ENCODE measurements at regions not wholly inside any gene's neighbourhood (a gene's known extent, or its start where the extent isn't known, plus 50 kb on each side); places are given as distances from the start of the nearest gene placed in this dataset.

- Histone ChIP-seq H3K27ac (ENCODE audit: low read depth in 2 of 2, low read length in 2 of 2) (no peak overlapping the region), H3K27me3 (ENCODE audit: control insufficient read depth in 2 of 2, insufficient read depth in 2 of 2, low read length in 2 of 2) (no peaks in the 10 kb centered on the region), H3K4me1 (ENCODE audit: control insufficient read depth in 2 of 2, insufficient read depth in 2 of 2, low read length in 2 of 2) (no peaks in the 10 kb centered on the region), H3K9ac (ENCODE audit: low read depth in 1 of 2, low read length in 2 of 2) (no peak overlapping the region), H3K4me3 (ENCODE audit: low read length in 2 of 2) (no peak overlapping the region), H3K9me3 (ENCODE audit: control insufficient read depth in 2 of 2, low read length in 2 of 2) (no peaks in the 10 kb centered on the region), H3K36me3 (ENCODE audit: control insufficient read depth in 2 of 2, insufficient read depth in 2 of 2, low read length in 2 of 2) (no peaks in the 10 kb centered on the region)
Observed at GRCh38 chr7:52053525-52053924, 736.9 kb upstream of the COBL start.

- H3K9me3 ChIP-seq (ENCODE audit: control insufficient read depth in 2 of 2, low read length in 2 of 2): no peaks in the 10 kb centered on the region
- no peak overlapping the region for H3K4me3 ChIP-seq (ENCODE audit: low read length in 2 of 2)
- H3K9ac ChIP-seq (ENCODE audit: low read depth in 1 of 2, low read length in 2 of 2): no peak overlapping the region
- H3K4me1 ChIP-seq (ENCODE audit: control insufficient read depth in 2 of 2, insufficient read depth in 2 of 2, low read length in 2 of 2): no peaks in the 10 kb centered on the region
- H3K27ac ChIP-seq (ENCODE audit: low read depth in 2 of 2, low read length in 2 of 2): no peak overlapping the region
- H3K27me3 ChIP-seq (ENCODE audit: control insufficient read depth in 2 of 2, insufficient read depth in 2 of 2, low read length in 2 of 2): no peaks in the 10 kb centered on the region
- no peaks in the 10 kb centered on the region for H3K36me3 ChIP-seq (ENCODE audit: control insufficient read depth in 2 of 2, insufficient read depth in 2 of 2, low read length in 2 of 2)
Observed at GRCh38 chr7:52030722-52031121, 714.1 kb upstream of the COBL start.

DNA sequence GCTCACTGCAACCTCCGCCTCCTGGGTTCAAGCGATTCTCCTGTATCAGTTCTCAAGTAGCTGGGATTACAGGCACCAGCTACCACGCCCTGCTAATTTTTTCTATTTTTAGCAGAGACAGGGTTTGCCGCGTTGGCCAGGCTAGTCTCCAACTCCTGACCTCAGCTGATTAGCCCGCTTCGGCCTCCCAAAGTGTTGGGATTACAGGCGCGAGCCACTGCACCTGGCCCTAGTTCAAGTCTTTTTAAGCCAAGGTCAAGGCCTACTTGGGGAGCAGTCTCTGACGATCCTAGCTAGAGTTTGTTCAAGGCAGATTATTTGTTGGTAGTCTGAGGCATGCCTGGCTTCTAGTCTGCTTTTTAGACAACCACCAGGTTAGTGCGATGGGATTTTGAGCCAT lies 709.5 kb upstream of the COBL start:
- Histone ChIP-seq H3K9ac (ENCODE audit: low read depth in 1 of 2, low read length in 2 of 2) (no peak overlapping the region), H3K36me3 (ENCODE audit: control insufficient read depth in 2 of 2, insufficient read depth in 2 of 2, low read length in 2 of 2) (no peaks in the 10 kb centered on the region), H3K9me3 (ENCODE audit: control insufficient read depth in 2 of 2, low read length in 2 of 2) (no peaks in the 10 kb centered on the region), H3K4me3 (ENCODE audit: low read length in 2 of 2) (no peak overlapping the region), H3K27me3 (ENCODE audit: control insufficient read depth in 2 of 2, insufficient read depth in 2 of 2, low read length in 2 of 2) (no peaks in the 10 kb centered on the region), H3K4me1 (ENCODE audit: control insufficient read depth in 2 of 2, insufficient read depth in 2 of 2, low read length in 2 of 2) (no peaks in the 10 kb centered on the region), H3K27ac (ENCODE audit: low read depth in 2 of 2, low read length in 2 of 2) (no peak overlapping the region)

DNA sequence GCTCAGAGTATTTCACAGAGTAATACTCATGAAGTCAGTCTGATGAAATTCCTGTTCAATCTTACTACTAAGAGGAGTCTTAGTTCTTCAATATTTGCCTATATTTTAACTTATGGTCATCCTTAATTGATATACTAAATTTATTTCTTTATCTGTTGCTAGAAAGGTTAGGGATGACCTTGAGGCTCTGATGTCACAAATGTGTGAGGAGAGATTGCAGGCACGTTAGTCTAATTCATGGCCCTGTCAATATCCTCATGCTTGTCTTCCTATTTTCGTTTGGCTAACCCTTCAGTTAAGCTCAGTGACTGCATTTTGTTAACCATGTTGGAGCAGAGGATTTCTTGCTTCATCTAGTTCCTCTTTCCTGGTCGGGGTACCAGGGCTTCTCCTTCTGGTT lies 704.7 kb upstream of the COBL start:
- Histone ChIP-seq H3K4me3 (ENCODE audit: low read length in 2 of 2) (no peak overlapping the region), H3K9me3 (ENCODE audit: control insufficient read depth in 2 of 2, low read length in 2 of 2) (no peaks in the 10 kb centered on the region), H3K36me3 (ENCODE audit: control insufficient read depth in 2 of 2, insufficient read depth in 2 of 2, low read length in 2 of 2) (no peaks in the 10 kb centered on the region), H3K27ac (ENCODE audit: low read depth in 2 of 2, low read length in 2 of 2) (no peak overlapping the region), H3K9ac (ENCODE audit: low read depth in 1 of 2, low read length in 2 of 2) (no peak overlapping the region), H3K4me1 (ENCODE audit: control insufficient read depth in 2 of 2, insufficient read depth in 2 of 2, low read length in 2 of 2) (no peaks in the 10 kb centered on the region), H3K27me3 (ENCODE audit: control insufficient read depth in 2 of 2, insufficient read depth in 2 of 2, low read length in 2 of 2) (no peaks in the 10 kb centered on the region)

DNA sequence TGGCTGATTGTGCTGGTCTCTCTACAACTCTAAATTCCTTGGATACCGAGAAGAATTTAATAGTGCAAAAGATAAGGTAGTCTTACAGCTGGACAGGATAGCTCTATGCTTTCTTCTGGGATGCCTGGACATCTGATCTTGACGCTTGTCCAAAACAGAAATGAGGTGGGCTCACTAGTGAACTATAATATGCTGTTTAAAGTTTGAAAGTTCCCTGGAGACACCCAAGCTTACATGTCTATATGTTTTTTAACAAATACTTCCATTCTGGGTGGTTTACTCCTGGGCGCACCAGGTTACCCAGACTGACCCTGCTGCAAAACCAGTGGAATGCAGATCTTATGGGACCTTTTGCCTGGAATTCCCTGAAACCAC lies 702.1 kb upstream of the COBL start:
- Histone ChIP-seq H3K9ac (ENCODE audit: low read depth in 1 of 2, low read length in 2 of 2) (no peak overlapping the region), H3K9me3 (ENCODE audit: control insufficient read depth in 2 of 2, low read length in 2 of 2) (no peaks in the 10 kb centered on the region), H3K27me3 (ENCODE audit: control insufficient read depth in 2 of 2, insufficient read depth in 2 of 2, low read length in 2 of 2) (no peaks in the 10 kb centered on the region), H3K4me1 (ENCODE audit: control insufficient read depth in 2 of 2, insufficient read depth in 2 of 2, low read length in 2 of 2) (no peaks in the 10 kb centered on the region), H3K27ac (ENCODE audit: low read depth in 2 of 2, low read length in 2 of 2) (no peak overlapping the region), H3K4me3 (ENCODE audit: low read length in 2 of 2) (peak overlapping the region; percentile 61 to 64), H3K36me3 (ENCODE audit: control insufficient read depth in 2 of 2, insufficient read depth in 2 of 2, low read length in 2 of 2) (no peaks in the 10 kb centered on the region)

DNA sequence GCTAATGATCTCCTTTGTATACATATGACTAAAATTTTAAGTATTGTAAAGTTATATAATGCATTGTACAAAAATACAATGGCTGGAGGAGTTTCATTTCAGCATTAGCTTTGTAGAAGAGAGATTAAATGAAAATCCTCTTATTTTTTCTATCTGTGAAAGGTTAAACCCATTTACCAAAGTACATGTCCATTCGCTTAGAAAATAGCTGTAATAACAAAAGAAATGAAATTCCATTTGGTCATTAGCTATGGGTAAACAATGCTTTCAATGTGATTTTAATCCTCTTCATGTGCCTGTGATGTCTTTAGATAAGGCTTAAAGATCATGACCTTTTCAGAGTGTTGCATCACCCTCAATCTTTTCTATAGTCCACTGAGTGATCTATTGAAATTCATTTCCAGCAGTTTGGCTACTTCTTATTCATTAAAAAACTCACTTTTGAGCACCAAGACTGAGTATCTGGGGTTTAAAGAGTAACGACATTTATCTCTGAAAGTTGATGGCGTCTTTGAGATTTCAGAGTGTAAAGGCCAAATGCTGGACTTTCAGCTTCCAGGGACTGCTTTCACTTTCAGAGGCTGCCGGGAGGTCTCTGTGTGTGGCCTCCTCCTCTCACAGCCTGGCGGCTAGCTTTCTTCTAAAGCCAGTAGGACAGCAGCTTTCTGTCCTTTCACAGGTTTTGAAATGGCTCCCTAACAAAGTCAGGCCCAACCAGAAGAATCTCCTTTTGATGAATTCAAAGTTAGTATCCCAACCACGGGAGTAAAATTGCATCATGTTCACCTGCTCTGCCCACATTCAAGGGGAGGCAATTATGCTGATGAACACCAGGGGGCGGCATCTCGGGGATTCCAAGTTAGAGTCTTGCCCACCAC lies 701.4 kb upstream of the COBL start:
- H3K4me3 ChIP-seq (ENCODE audit: low read length in 2 of 2): peak overlapping the region; percentile 61 to 64

GRCh38 chr7:52009181-52009580 lies 692.6 kb upstream of the COBL start:
- Histone ChIP-seq H3K36me3 (ENCODE audit: control insufficient read depth in 2 of 2, insufficient read depth in 2 of 2, low read length in 2 of 2) (no peaks in the 10 kb centered on the region), H3K9me3 (ENCODE audit: control insufficient read depth in 2 of 2, low read length in 2 of 2) (no peaks in the 10 kb centered on the region), H3K4me3 (ENCODE audit: low read length in 2 of 2) (no peak overlapping the region), H3K27me3 (ENCODE audit: control insufficient read depth in 2 of 2, insufficient read depth in 2 of 2, low read length in 2 of 2) (no peaks in the 10 kb centered on the region), H3K9ac (ENCODE audit: low read depth in 1 of 2, low read length in 2 of 2) (no peak overlapping the region), H3K27ac (ENCODE audit: low read depth in 2 of 2, low read length in 2 of 2) (no peak overlapping the region), H3K4me1 (ENCODE audit: control insufficient read depth in 2 of 2, insufficient read depth in 2 of 2, low read length in 2 of 2) (no peaks in the 10 kb centered on the region)

More for the DNA sequence above, 701.4 kb upstream of the COBL start:
- no peak overlapping the region for H3K27ac ChIP-seq (ENCODE audit: low read depth in 2 of 2, low read length in 2 of 2)
- H3K4me1 ChIP-seq (ENCODE audit: control insufficient read depth in 2 of 2, insufficient read depth in 2 of 2, low read length in 2 of 2): no peaks in the 10 kb centered on the region
- H3K9ac ChIP-seq (ENCODE audit: low read depth in 1 of 2, low read length in 2 of 2): peak overlapping the region in 1 of 2 donors; percentile 31
- no peaks in the 10 kb centered on the region for H3K27me3 ChIP-seq (ENCODE audit: control insufficient read depth in 2 of 2, insufficient read depth in 2 of 2, low read length in 2 of 2)
- no peaks in the 10 kb centered on the region for H3K36me3 ChIP-seq (ENCODE audit: control insufficient read depth in 2 of 2, insufficient read depth in 2 of 2, low read length in 2 of 2)
- no peaks in the 10 kb centered on the region for H3K9me3 ChIP-seq (ENCODE audit: control insufficient read depth in 2 of 2, low read length in 2 of 2)

DNA sequence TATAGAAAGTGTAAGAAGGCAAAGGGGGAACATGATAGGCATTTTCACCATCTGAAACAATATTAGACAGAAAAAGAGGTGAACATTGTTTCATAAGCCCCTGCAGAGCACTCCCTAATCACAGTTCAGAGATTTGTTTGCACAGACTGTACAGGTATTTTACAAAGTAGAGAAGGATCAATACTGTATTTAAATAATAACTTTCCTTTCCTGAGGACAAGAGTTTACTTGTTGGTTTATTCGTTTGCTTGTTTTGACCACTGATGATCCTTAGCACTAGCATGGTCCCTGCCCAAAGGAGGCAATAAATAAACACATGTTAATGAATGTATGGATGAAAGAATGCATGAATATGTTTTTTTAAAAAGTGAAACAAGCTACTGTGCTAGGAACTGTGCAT lies 690.1 kb upstream of the COBL start:
- no peaks in the 10 kb centered on the region for H3K27me3 ChIP-seq (ENCODE audit: control insufficient read depth in 2 of 2, insufficient read depth in 2 of 2, low read length in 2 of 2)
- H3K4me3 ChIP-seq (ENCODE audit: low read length in 2 of 2): no peak overlapping the region
- H3K4me1 ChIP-seq (ENCODE audit: control insufficient read depth in 2 of 2, insufficient read depth in 2 of 2, low read length in 2 of 2): no peaks in the 10 kb centered on the region
- H3K36me3 ChIP-seq (ENCODE audit: control insufficient read depth in 2 of 2, insufficient read depth in 2 of 2, low read length in 2 of 2): no peaks in the 10 kb centered on the region
- no peaks in the 10 kb centered on the region for H3K9me3 ChIP-seq (ENCODE audit: control insufficient read depth in 2 of 2, low read length in 2 of 2)
- H3K27ac ChIP-seq (ENCODE audit: low read depth in 2 of 2, low read length in 2 of 2): no peak overlapping the region
- no peak overlapping the region for H3K9ac ChIP-seq (ENCODE audit: low read depth in 1 of 2, low read length in 2 of 2)

DNA sequence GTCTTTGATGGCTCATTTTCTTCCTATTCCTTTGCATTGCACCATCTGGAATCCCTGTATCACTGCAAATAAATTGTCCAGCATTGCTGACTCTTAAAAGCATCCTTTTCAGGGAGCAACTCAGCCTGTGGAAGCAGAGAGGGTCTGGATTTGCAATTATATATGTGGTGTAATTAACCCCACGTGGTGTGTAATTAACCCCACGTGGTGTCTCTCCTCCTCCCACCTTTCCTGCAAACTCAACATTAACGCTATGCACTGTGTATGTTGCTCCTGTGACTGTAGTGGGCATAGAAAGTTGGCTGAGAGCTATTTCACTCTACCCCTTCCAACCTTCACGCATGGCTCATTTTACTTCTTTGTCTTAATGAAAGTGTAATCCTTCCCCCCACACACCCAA lies 689.0 kb upstream of the COBL start:
- Histone ChIP-seq H3K4me1 (ENCODE audit: control insufficient read depth in 2 of 2, insufficient read depth in 2 of 2, low read length in 2 of 2) (no peaks in the 10 kb centered on the region), H3K4me3 (ENCODE audit: low read length in 2 of 2) (no peak overlapping the region), H3K27ac (ENCODE audit: low read depth in 2 of 2, low read length in 2 of 2) (no peak overlapping the region)

DNA sequence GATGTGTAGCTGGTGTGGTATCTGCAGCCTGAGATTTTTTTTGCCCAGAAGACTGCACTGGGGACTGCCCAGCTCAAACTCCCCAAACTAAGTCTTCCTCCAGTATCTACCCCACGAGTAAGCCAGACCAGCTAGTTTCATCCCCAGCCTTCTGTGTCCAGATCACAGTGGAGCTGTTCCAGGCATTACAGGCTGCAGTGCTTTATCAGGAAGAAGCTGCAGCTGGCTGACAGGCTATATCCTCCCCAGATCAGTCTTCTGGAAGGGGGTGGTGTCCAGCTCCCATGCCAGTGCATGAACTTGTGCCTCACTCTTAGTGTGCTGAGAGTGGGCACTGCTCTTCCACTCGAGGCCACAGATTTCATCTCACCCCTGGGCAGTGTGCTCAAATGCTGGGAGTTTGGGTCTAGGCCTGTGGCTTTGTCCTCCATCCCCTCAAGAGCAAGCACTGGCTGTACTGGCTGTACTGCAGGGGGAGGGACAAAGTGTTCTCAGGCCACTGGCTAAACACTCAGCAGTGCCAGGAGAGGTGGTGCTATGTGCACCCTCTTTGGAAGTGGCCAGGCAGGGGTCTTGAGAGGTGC lies 679.1 kb upstream of the COBL start:
- H3K27ac ChIP-seq (ENCODE audit: low read depth in 2 of 2, low read length in 2 of 2): no peak overlapping the region
- no peaks in the 10 kb centered on the region for H3K36me3 ChIP-seq (ENCODE audit: control insufficient read depth in 2 of 2, insufficient read depth in 2 of 2, low read length in 2 of 2)
- no peaks in the 10 kb centered on the region for H3K27me3 ChIP-seq (ENCODE audit: control insufficient read depth in 2 of 2, insufficient read depth in 2 of 2, low read length in 2 of 2)
- H3K4me3 ChIP-seq (ENCODE audit: low read length in 2 of 2): no peak overlapping the region
- no peaks in the 10 kb centered on the region for H3K4me1 ChIP-seq (ENCODE audit: control insufficient read depth in 2 of 2, insufficient read depth in 2 of 2, low read length in 2 of 2)
- no peaks in the 10 kb centered on the region for H3K9me3 ChIP-seq (ENCODE audit: control insufficient read depth in 2 of 2, low read length in 2 of 2)
- H3K9ac ChIP-seq (ENCODE audit: low read depth in 1 of 2, low read length in 2 of 2): no peak overlapping the region

More for the DNA sequence above, 689.0 kb upstream of the COBL start:
- Histone ChIP-seq H3K9me3 (ENCODE audit: control insufficient read depth in 2 of 2, low read length in 2 of 2) (no peaks in the 10 kb centered on the region), H3K27me3 (ENCODE audit: control insufficient read depth in 2 of 2, insufficient read depth in 2 of 2, low read length in 2 of 2) (no peaks in the 10 kb centered on the region), H3K9ac (ENCODE audit: low read depth in 1 of 2, low read length in 2 of 2) (no peak overlapping the region), H3K36me3 (ENCODE audit: control insufficient read depth in 2 of 2, insufficient read depth in 2 of 2, low read length in 2 of 2) (no peaks in the 10 kb centered on the region)
